ENCODE measurements at regions not wholly inside any gene's neighbourhood (a gene's known extent, or its start where the extent isn't known, plus 50 kb on each side); places are given as distances from the start of the nearest gene placed in this dataset.

DNA sequence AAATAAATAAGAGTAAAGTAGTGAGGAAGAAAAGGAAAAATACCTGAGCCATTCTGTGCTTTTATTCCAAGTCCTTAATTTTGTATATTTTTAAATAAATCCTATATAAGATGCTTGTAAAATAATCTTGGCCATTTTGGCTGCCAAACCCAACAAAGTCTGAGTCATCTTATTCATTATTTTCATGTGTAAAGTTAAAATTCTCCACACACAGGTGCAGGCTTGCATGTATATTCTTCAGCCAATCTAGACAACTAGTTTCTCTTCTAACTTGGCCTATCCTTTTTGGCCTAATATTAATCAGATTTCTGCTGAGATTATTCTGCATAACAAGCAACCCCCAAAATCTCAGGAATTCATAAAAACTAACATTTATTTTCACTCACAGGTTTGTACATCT lies 189.8 kb upstream of the ATP11B start:
- peaks cover 13 to 21% of the 10 kb centered on the region in 2 donors for H3K4me1 ChIP-seq (ENCODE audit: control insufficient read depth in 2 of 2, insufficient read depth in 2 of 2, low read length in 2 of 2)
- no peak overlapping the region for H3K9ac ChIP-seq (ENCODE audit: low read depth in 1 of 2, low read length in 2 of 2)
- no peaks in the 10 kb centered on the region for H3K9me3 ChIP-seq (ENCODE audit: control insufficient read depth in 2 of 2, low read length in 2 of 2)
- H3K27ac ChIP-seq (ENCODE audit: low read depth in 2 of 2, low read length in 2 of 2), result no peak overlapping the region
- no peaks in the 10 kb centered on the region for H3K27me3 ChIP-seq (ENCODE audit: control insufficient read depth in 2 of 2, insufficient read depth in 2 of 2, low read length in 2 of 2)
- H3K36me3 ChIP-seq (ENCODE audit: control insufficient read depth in 2 of 2, insufficient read depth in 2 of 2, low read length in 2 of 2), result no peaks in the 10 kb centered on the region
- no peak overlapping the region for H3K4me3 ChIP-seq (ENCODE audit: low read length in 2 of 2)

DNA sequence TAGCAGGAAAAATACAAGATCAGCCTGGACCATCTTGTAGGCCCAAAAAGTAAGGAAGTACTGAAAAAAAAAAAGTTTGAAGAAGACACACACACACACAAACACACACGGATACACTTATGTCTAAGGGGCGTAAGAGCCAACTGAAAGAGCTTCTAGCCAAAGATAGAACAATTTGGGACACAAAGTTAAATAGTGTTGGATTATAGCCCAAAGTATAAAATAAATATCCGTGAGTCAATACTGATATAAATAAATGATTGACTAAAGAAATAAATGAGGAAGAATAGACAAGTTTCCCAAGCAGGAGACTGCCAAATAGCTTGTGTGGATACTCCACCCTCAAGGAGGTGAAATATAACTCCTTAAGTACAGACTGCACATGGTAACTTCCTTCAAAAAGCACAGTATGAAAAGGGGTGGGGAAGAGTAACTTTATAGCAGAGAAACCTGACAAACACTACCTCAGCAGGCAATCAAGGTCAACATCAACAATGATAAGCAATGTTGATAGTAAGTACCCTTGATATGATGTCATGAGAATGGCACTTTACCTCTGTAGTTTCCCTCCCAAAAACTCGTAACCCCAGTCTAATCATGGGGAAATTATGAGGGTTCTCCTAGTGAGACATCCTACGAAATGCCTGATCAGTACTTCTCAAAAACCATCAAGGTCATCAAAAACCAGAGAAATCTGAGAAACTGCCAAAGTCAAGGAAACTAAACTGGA lies 187.3 kb upstream of the ATP11B start:
- Histone ChIP-seq H3K27me3 (ENCODE audit: control insufficient read depth in 2 of 2, insufficient read depth in 2 of 2, low read length in 2 of 2) (no peaks in the 10 kb centered on the region), H3K36me3 (ENCODE audit: control insufficient read depth in 2 of 2, insufficient read depth in 2 of 2, low read length in 2 of 2) (no peaks in the 10 kb centered on the region), H3K27ac (ENCODE audit: low read depth in 2 of 2, low read length in 2 of 2) (peak overlapping the region; percentile 83 to 84), H3K4me1 (ENCODE audit: control insufficient read depth in 2 of 2, insufficient read depth in 2 of 2, low read length in 2 of 2) (peaks cover 18 to 33% of the 10 kb centered on the region in 2 donors), H3K9me3 (ENCODE audit: control insufficient read depth in 2 of 2, low read length in 2 of 2) (no peaks in the 10 kb centered on the region), H3K9ac (ENCODE audit: low read depth in 1 of 2, low read length in 2 of 2) (peak overlapping the region in 1 of 2 donors; percentile 8), H3K4me3 (ENCODE audit: low read length in 2 of 2) (peak overlapping the region in 1 of 2 donors; percentile 38)

- Histone ChIP-seq H3K4me1 (ENCODE audit: control insufficient read depth in 2 of 2, insufficient read depth in 2 of 2, low read length in 2 of 2) (peaks cover 18 to 33% of the 10 kb centered on the region in 2 donors), H3K4me3 (ENCODE audit: low read length in 2 of 2) (no peak overlapping the region), H3K27me3 (ENCODE audit: control insufficient read depth in 2 of 2, insufficient read depth in 2 of 2, low read length in 2 of 2) (no peaks in the 10 kb centered on the region), H3K9ac (ENCODE audit: low read depth in 1 of 2, low read length in 2 of 2) (no peak overlapping the region), H3K27ac (ENCODE audit: low read depth in 2 of 2, low read length in 2 of 2) (peak overlapping the region; percentile 83 to 84), H3K9me3 (ENCODE audit: control insufficient read depth in 2 of 2, low read length in 2 of 2) (no peaks in the 10 kb centered on the region), H3K36me3 (ENCODE audit: control insufficient read depth in 2 of 2, insufficient read depth in 2 of 2, low read length in 2 of 2) (no peaks in the 10 kb centered on the region)
Measured at GRCh38 chr3:182606905-182607504, 186.3 kb upstream of the ATP11B start.

- no peak overlapping the region for H3K9ac ChIP-seq (ENCODE audit: low read depth in 1 of 2, low read length in 2 of 2)
- H3K27ac ChIP-seq (ENCODE audit: low read depth in 2 of 2, low read length in 2 of 2), result peak overlapping the region; percentile 79
- no peaks in the 10 kb centered on the region for H3K36me3 ChIP-seq (ENCODE audit: control insufficient read depth in 2 of 2, insufficient read depth in 2 of 2, low read length in 2 of 2)
- H3K4me1 ChIP-seq (ENCODE audit: control insufficient read depth in 2 of 2, insufficient read depth in 2 of 2, low read length in 2 of 2), result peaks cover 18 to 33% of the 10 kb centered on the region in 2 donors
- H3K27me3 ChIP-seq (ENCODE audit: control insufficient read depth in 2 of 2, insufficient read depth in 2 of 2, low read length in 2 of 2), result no peaks in the 10 kb centered on the region
- H3K9me3 ChIP-seq (ENCODE audit: control insufficient read depth in 2 of 2, low read length in 2 of 2), result no peaks in the 10 kb centered on the region
- H3K4me3 ChIP-seq (ENCODE audit: low read length in 2 of 2), result no peak overlapping the region
Measured at GRCh38 chr3:182608832-182609231, 184.5 kb upstream of the ATP11B start.

DNA sequence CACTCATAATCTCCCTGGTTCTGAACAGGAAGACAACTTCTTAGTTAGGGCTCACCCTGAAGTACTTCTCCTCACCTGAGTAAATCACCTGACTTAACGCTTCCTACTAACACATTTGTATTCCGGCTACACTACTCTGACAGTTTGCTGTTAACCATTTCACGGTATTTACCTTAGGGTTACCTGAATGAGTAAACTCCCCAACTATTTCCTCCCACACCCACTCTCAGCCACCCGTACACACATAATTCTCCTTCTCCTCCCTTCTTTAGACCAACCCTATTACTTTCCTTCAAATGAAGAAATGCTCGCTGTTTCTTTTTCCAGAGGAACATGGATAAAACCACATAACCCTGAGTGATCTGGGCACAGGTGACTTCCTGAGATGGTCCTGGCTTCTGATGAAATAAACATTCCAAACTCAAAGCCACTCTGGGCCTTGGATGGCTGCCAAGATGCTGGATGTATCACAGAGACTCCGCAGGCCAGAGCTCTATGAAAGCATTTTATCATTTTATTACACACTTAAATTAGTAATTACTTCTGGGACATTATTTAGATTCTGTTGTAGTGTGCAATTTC lies 183.6 kb upstream of the ATP11B start:
- Histone ChIP-seq H3K4me1 (ENCODE audit: control insufficient read depth in 2 of 2, insufficient read depth in 2 of 2, low read length in 2 of 2) (peaks cover 18 to 33% of the 10 kb centered on the region in 2 donors), H3K27me3 (ENCODE audit: control insufficient read depth in 2 of 2, insufficient read depth in 2 of 2, low read length in 2 of 2) (no peaks in the 10 kb centered on the region), H3K27ac (ENCODE audit: low read depth in 2 of 2, low read length in 2 of 2) (peak overlapping the region; percentile 79), H3K4me3 (ENCODE audit: low read length in 2 of 2) (no peak overlapping the region), H3K9ac (ENCODE audit: low read depth in 1 of 2, low read length in 2 of 2) (peak overlapping the region; percentile 12 to 35), H3K36me3 (ENCODE audit: control insufficient read depth in 2 of 2, insufficient read depth in 2 of 2, low read length in 2 of 2) (no peaks in the 10 kb centered on the region), H3K9me3 (ENCODE audit: control insufficient read depth in 2 of 2, low read length in 2 of 2) (no peaks in the 10 kb centered on the region)

DNA sequence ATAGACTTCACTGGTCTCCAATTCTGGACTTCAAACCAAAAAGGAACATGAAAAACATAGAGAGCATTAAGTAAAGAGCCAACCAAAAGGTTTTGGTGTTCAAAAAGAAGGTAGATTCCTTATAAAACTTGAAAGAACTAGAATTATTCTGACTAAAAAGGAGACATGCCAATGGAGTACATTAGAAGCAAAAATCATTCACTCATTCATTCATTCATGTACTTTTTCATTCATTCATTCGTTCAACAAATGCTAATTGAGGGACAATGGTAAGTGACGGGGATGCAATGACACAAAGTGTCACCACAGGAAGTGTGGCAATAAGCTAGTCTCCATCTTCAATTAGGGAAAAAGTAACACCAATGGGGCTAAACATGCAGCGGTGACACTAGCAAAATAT lies 181.0 kb upstream of the ATP11B start:
- Histone ChIP-seq H3K27ac (ENCODE audit: low read depth in 2 of 2, low read length in 2 of 2) (no peak overlapping the region), H3K4me3 (ENCODE audit: low read length in 2 of 2) (no peak overlapping the region), H3K27me3 (ENCODE audit: control insufficient read depth in 2 of 2, insufficient read depth in 2 of 2, low read length in 2 of 2) (no peaks in the 10 kb centered on the region), H3K36me3 (ENCODE audit: control insufficient read depth in 2 of 2, insufficient read depth in 2 of 2, low read length in 2 of 2) (no peaks in the 10 kb centered on the region), H3K9me3 (ENCODE audit: control insufficient read depth in 2 of 2, low read length in 2 of 2) (no peaks in the 10 kb centered on the region), H3K4me1 (ENCODE audit: control insufficient read depth in 2 of 2, insufficient read depth in 2 of 2, low read length in 2 of 2) (peaks cover 11 to 17% of the 10 kb centered on the region in 2 donors), H3K9ac (ENCODE audit: low read depth in 1 of 2, low read length in 2 of 2) (no peak overlapping the region)

- Histone ChIP-seq H3K9me3 (ENCODE audit: control insufficient read depth in 2 of 2, low read length in 2 of 2) (no peaks in the 10 kb centered on the region), H3K4me1 (ENCODE audit: control insufficient read depth in 2 of 2, insufficient read depth in 2 of 2, low read length in 2 of 2) (peaks cover 0 to 2% of the 10 kb centered on the region in 2 donors), H3K36me3 (ENCODE audit: control insufficient read depth in 2 of 2, insufficient read depth in 2 of 2, low read length in 2 of 2) (no peaks in the 10 kb centered on the region), H3K9ac (ENCODE audit: low read depth in 1 of 2, low read length in 2 of 2) (no peak overlapping the region), H3K27ac (ENCODE audit: low read depth in 2 of 2, low read length in 2 of 2) (no peak overlapping the region), H3K27me3 (ENCODE audit: control insufficient read depth in 2 of 2, insufficient read depth in 2 of 2, low read length in 2 of 2) (no peaks in the 10 kb centered on the region), H3K4me3 (ENCODE audit: low read length in 2 of 2) (no peak overlapping the region)
Measured at GRCh38 chr3:182617500-182617899, 175.8 kb upstream of the ATP11B start.

GRCh38 chr3:182618085-182618732 lies 175.1 kb upstream of the ATP11B start:
- no peaks in the 10 kb centered on the region for H3K27me3 ChIP-seq (ENCODE audit: control insufficient read depth in 2 of 2, insufficient read depth in 2 of 2, low read length in 2 of 2)
- no peaks in the 10 kb centered on the region for H3K9me3 ChIP-seq (ENCODE audit: control insufficient read depth in 2 of 2, low read length in 2 of 2)
- H3K4me3 ChIP-seq (ENCODE audit: low read length in 2 of 2), result no peak overlapping the region
- no peak overlapping the region for H3K9ac ChIP-seq (ENCODE audit: low read depth in 1 of 2, low read length in 2 of 2)
- H3K4me1 ChIP-seq (ENCODE audit: control insufficient read depth in 2 of 2, insufficient read depth in 2 of 2, low read length in 2 of 2), result peaks cover 0 to 2% of the 10 kb centered on the region in 2 donors
- H3K36me3 ChIP-seq (ENCODE audit: control insufficient read depth in 2 of 2, insufficient read depth in 2 of 2, low read length in 2 of 2), result no peaks in the 10 kb centered on the region
- H3K27ac ChIP-seq (ENCODE audit: low read depth in 2 of 2, low read length in 2 of 2), result no peak overlapping the region

- Histone ChIP-seq H3K27ac (ENCODE audit: low read depth in 2 of 2, low read length in 2 of 2) (no peak overlapping the region), H3K9ac (ENCODE audit: low read depth in 1 of 2, low read length in 2 of 2) (no peak overlapping the region), H3K9me3 (ENCODE audit: control insufficient read depth in 2 of 2, low read length in 2 of 2) (no peaks in the 10 kb centered on the region)
Measured at GRCh38 chr3:182618981-182619591, 174.2 kb upstream of the ATP11B start.

More at GRCh38 chr3:182618981-182619591, 174.2 kb upstream of the ATP11B start:
- H3K4me3 ChIP-seq (ENCODE audit: low read length in 2 of 2), result no peak overlapping the region
- H3K27me3 ChIP-seq (ENCODE audit: control insufficient read depth in 2 of 2, insufficient read depth in 2 of 2, low read length in 2 of 2), result no peaks in the 10 kb centered on the region
- peaks cover 0 to 2% of the 10 kb centered on the region in 2 donors for H3K4me1 ChIP-seq (ENCODE audit: control insufficient read depth in 2 of 2, insufficient read depth in 2 of 2, low read length in 2 of 2)
- no peaks in the 10 kb centered on the region for H3K36me3 ChIP-seq (ENCODE audit: control insufficient read depth in 2 of 2, insufficient read depth in 2 of 2, low read length in 2 of 2)
